Neural crest cell (in vitro differentiated cells): ENCODE measurements at regions not wholly inside any gene's neighbourhood (a gene's known extent, or its start where the extent isn't known, plus 50 kb on each side); places are given as distances from the start of the nearest gene placed in this dataset.

Source experiments
- DNase-seq: peaks from one replicate; pipeline ENCODE4 v3.0.0; 2021; ENCODE audit warnings: low read depth, mixed read lengths, low spot score
- H3K27ac Mint-ChIP-seq: one replicate; pipeline ENCODE4 v1.8.0; 2021; ENCODE audit warnings: mild to moderate bottlenecking, mixed read lengths; ENCODE audit not compliant: unreplicated experiment
- H3K27me3 Mint-ChIP-seq: 2 replicates; pipeline ENCODE4 v1.8.0; 2021; ENCODE audit warnings: low read depth, mild to moderate bottlenecking, mixed read lengths
- H3K36me3 Mint-ChIP-seq: 2 replicates; pipeline ENCODE4 v1.8.0; 2021; ENCODE audit warnings: low read depth, mild to moderate bottlenecking, mixed read lengths
- H3K4me1 Mint-ChIP-seq: 2 replicates; pipeline ENCODE4 v1.8.0; 2021; ENCODE audit warnings: mixed read lengths
- H3K4me3 Mint-ChIP-seq: one replicate; pipeline ENCODE4 v1.8.0; 2021; ENCODE audit warnings: mild to moderate bottlenecking, mixed read lengths
- H3K9me3 Mint-ChIP-seq: 2 replicates; pipeline ENCODE4 v1.8.0; 2021; ENCODE audit warnings: mixed read lengths
- CTCF ChIP-seq: fragments of 200-600 bp; sonication (generic); conservative IDR thresholded peaks from 2 replicates; pipeline ENCODE4 v1.5.0; 2021; ENCODE audit warnings: antibody characterized with exemption, mild to moderate bottlenecking

GRCh38 chr4:35900286-35901243 lies 343.7 kb downstream of the ARAP2 start:
- no peaks in the 10 kb centered on the region for H3K36me3 Mint-ChIP-seq
- TF ChIP-seq CTCF, result no peak
- no peak overlapping the region for H3K4me3 Mint-ChIP-seq
- H3K27ac Mint-ChIP-seq, result no peak overlapping the region
- no peaks in the 10 kb centered on the region for H3K27me3 Mint-ChIP-seq
- DNase-seq, result no peak
- peaks cover 4% of the 10 kb centered on the region for H3K9me3 Mint-ChIP-seq
- no peaks in the 10 kb centered on the region for H3K4me1 Mint-ChIP-seq

- H3K27me3 Mint-ChIP-seq, result no peaks in the 10 kb centered on the region
- no peak for TF ChIP-seq CTCF
- no peak for DNase-seq
- H3K4me3 Mint-ChIP-seq, result no peak overlapping the region
- no peaks in the 10 kb centered on the region for H3K36me3 Mint-ChIP-seq
- no peaks in the 10 kb centered on the region for H3K4me1 Mint-ChIP-seq
- no peak overlapping the region for H3K27ac Mint-ChIP-seq
- H3K9me3 Mint-ChIP-seq, result peaks cover 3% of the 10 kb centered on the region
Measured at GRCh38 chr4:35912174-35912573, 332.1 kb downstream of the ARAP2 start.

- DNase-seq, result no peak
- Mint-ChIP-seq H3K36me3 (no peaks in the 10 kb centered on the region), H3K9me3 (no peaks in the 10 kb centered on the region), H3K4me1 (no peaks in the 10 kb centered on the region), H3K27me3 (no peaks in the 10 kb centered on the region), H3K27ac (no peak overlapping the region), H3K4me3 (no peak overlapping the region)
- no peak for TF ChIP-seq CTCF
Measured at GRCh38 chr4:35918491-35918977, 325.8 kb downstream of the ARAP2 start.

- TF ChIP-seq CTCF, result no peak
- DNase-seq, result no peak
- no peak overlapping the region for H3K27ac Mint-ChIP-seq
- no peaks in the 10 kb centered on the region for H3K9me3 Mint-ChIP-seq
- no peak overlapping the region for H3K4me3 Mint-ChIP-seq
- H3K27me3 Mint-ChIP-seq, result no peaks in the 10 kb centered on the region
- no peaks in the 10 kb centered on the region for H3K36me3 Mint-ChIP-seq
- H3K4me1 Mint-ChIP-seq, result no peaks in the 10 kb centered on the region
Measured at GRCh38 chr4:35925806-35926205, 318.5 kb downstream of the ARAP2 start.

- Mint-ChIP-seq H3K4me3 (no peak overlapping the region), H3K9me3 (no peaks in the 10 kb centered on the region), H3K27ac (no peak overlapping the region), H3K27me3 (no peaks in the 10 kb centered on the region), H3K4me1 (no peaks in the 10 kb centered on the region), H3K36me3 (no peaks in the 10 kb centered on the region)
- DNase-seq, result no peak
- no peak for TF ChIP-seq CTCF
Measured at GRCh38 chr4:35926788-35927187, 317.5 kb downstream of the ARAP2 start.
